Hepatocyte (in vitro differentiated cells): ENCODE measurements at regions not wholly inside any gene's neighbourhood (a gene's known extent, or its start where the extent isn't known, plus 50 kb on each side); places are given as distances from the start of the nearest gene placed in this dataset.

Experiments
- DNase-seq: peaks from one replicate; pipeline ENCODE4 v3.0.0-alpha.2; 2016; ENCODE audit warnings: low spot score
- H2AFZ ChIP-seq: fragments of 200-600 bp; sonication (generic); 2 replicates; pipeline ENCODE4 v1.6.0; 2016; ENCODE audit warnings: antibody characterized with exemption, mild to moderate bottlenecking
- H3K27ac ChIP-seq: fragments of 200-600 bp; sonication (generic); 2 replicates; pipeline ENCODE4 v1.5.1; 2016; ENCODE audit warnings: mild to moderate bottlenecking
- H3K27me3 ChIP-seq: fragments of 200-600 bp; sonication (generic); 2 replicates; pipeline ENCODE4 v1.6.1; 2016
- H3K36me3 ChIP-seq: fragments of 200-600 bp; sonication (generic); replicated peaks from 2 replicates; pipeline ENCODE4 v1.5.1; 2016; ENCODE audit warnings: low read depth; ENCODE audit not compliant: insufficient read depth
- H3K4me1 ChIP-seq: fragments of 200-600 bp; sonication (generic); 2 replicates; pipeline ENCODE4 v1.5.1; 2016; ENCODE audit warnings: mild to moderate bottlenecking, moderate library complexity; ENCODE audit not compliant: insufficient read depth
- H3K4me2 ChIP-seq: fragments of 200-600 bp; sonication (generic); 2 replicates; pipeline ENCODE4 v1.6.0; 2016
- H3K4me3 ChIP-seq: fragments of 200-600 bp; sonication (generic); 2 replicates; pipeline ENCODE4 v1.5.1; 2016; ENCODE audit warnings: mild to moderate bottlenecking
- H3K79me2 ChIP-seq: fragments of 200-600 bp; sonication (generic); 2 replicates; pipeline ENCODE4 v1.6.0; 2017; ENCODE audit warnings: mild to moderate bottlenecking
- H3K9me2 ChIP-seq: fragments of 200-600 bp; sonication (generic); replicated peaks from 2 replicates; pipeline ENCODE4 v1.6.0; 2017; ENCODE audit warnings: mild to moderate bottlenecking; ENCODE audit not compliant: insufficient read depth
- H3K9me3 ChIP-seq: fragments of 200-600 bp; sonication (generic); 2 replicates; pipeline ENCODE4 v1.5.1; 2016; ENCODE audit warnings: low read depth, mild to moderate bottlenecking
- H4K20me1 ChIP-seq: fragments of 200-600 bp; sonication (generic); 2 replicates; pipeline ENCODE4 v1.6.0; 2016; ENCODE audit warnings: mild to moderate bottlenecking; ENCODE audit not compliant: insufficient read depth, poor library complexity, severe bottlenecking
- EZH2 ChIP-seq: fragments of 200-600 bp; sonication (generic); IDR thresholded peaks from 2 replicates; pipeline ENCODE4 v1.6.1; 2016; ENCODE audit warnings: antibody characterized with exemption, mild to moderate bottlenecking, borderline replicate concordance
- EZH2phosphoT487 ChIP-seq: fragments of 200-600 bp; sonication (generic); IDR thresholded peaks from one replicate; pipeline ENCODE4 v1.6.1; 2018; ENCODE audit warnings: antibody characterized with exemption, mild to moderate bottlenecking, low read depth, moderate library complexity; ENCODE audit not compliant: unreplicated experiment, severe bottlenecking
- WGBS: methylation state at CpG from one replicate; pipeline ENCODE4 v1.1.6; 2016; ENCODE audit warnings: low lambda C conversion rate; ENCODE audit errors: missing lambda C conversion rate; 5-methylcytosine and 5-hydroxymethylcytosine counted together
- TF ChIP-seq, protein P1 (sequence below): fragments of 200-600 bp; sonication (generic); IDR thresholded peaks from 2 replicates; pipeline ENCODE4 v1.5.1; 2016; ENCODE audit warnings: antibody characterized with exemption, mild to moderate bottlenecking; ENCODE audit not compliant: poor library complexity

- Histone ChIP-seq H2AFZ (no peak overlapping the region), H3K27me3 (no peaks in the 10 kb centered on the region), H3K27ac (no peak overlapping the region), H3K9me3 (no peaks in the 10 kb centered on the region), H3K4me1 (no peaks in the 10 kb centered on the region), H4K20me1 (no peaks in the 10 kb centered on the region), H3K9me2 (no peaks in the 10 kb centered on the region), H3K4me3 (no peak overlapping the region), H3K79me2 (no peaks in the 10 kb centered on the region), H3K4me2 (no peak overlapping the region), H3K36me3 (no peaks in the 10 kb centered on the region)
- no peak for TF ChIP-seq EZH2
- TF ChIP-seq, protein P1, sequence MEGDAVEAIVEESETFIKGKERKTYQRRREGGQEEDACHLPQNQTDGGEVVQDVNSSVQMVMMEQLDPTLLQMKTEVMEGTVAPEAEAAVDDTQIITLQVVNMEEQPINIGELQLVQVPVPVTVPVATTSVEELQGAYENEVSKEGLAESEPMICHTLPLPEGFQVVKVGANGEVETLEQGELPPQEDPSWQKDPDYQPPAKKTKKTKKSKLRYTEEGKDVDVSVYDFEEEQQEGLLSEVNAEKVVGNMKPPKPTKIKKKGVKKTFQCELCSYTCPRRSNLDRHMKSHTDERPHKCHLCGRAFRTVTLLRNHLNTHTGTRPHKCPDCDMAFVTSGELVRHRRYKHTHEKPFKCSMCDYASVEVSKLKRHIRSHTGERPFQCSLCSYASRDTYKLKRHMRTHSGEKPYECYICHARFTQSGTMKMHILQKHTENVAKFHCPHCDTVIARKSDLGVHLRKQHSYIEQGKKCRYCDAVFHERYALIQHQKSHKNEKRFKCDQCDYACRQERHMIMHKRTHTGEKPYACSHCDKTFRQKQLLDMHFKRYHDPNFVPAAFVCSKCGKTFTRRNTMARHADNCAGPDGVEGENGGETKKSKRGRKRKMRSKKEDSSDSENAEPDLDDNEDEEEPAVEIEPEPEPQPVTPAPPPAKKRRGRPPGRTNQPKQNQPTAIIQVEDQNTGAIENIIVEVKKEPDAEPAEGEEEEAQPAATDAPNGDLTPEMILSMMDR = no peak
- TF ChIP-seq EZH2phosphoT487 = no peak
- 30% methylated on average over 3 of the region's 3 CpGs for WGBS
- no peak for DNase-seq
Measured at GRCh38 chr11:41848349-41848748, 388.9 kb upstream of the LRRC4C start.

- H2AFZ ChIP-seq = no peak overlapping the region
- H3K36me3 ChIP-seq = no peaks in the 10 kb centered on the region
- TF ChIP-seq EZH2phosphoT487 = no peak
- TF ChIP-seq EZH2 = no peak
- TF ChIP-seq, protein P1 = no peak
- H3K27me3 ChIP-seq = no peaks in the 10 kb centered on the region
- H3K4me2 ChIP-seq = no peak overlapping the region
- no peaks in the 10 kb centered on the region for H3K9me3 ChIP-seq
- no peak overlapping the region for H3K4me3 ChIP-seq
- no peaks in the 10 kb centered on the region for H3K9me2 ChIP-seq
- H3K4me1 ChIP-seq = no peaks in the 10 kb centered on the region
- no peak for DNase-seq
- H4K20me1 ChIP-seq = no peaks in the 10 kb centered on the region
- H3K27ac ChIP-seq = no peak overlapping the region
- WGBS = 94% methylated on average over 1 of the region's 1 CpG
- no peaks in the 10 kb centered on the region for H3K79me2 ChIP-seq
Measured at GRCh38 chr11:41849250-41849649, 389.8 kb upstream of the LRRC4C start.

DNA sequence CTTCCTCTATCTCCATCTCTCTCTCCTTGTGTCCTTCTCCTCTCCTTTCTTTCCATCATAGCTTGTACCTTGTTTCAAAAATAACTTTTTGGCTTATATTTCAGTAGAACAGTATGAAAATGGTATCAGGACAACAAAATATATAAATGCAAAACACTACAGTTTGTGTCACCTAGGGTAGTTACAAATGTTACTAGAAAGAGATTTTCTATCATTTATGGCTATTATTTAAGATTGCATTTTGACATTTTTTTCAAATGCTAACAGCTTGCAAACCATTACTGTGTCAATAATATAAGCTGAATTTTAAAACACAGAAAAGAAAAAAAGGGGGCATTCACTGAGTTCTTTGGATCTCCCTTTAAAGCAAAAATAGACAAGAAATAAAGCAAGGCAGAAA is 392.3 kb upstream of the LRRC4C start:
- Histone ChIP-seq H3K9me2 (no peaks in the 10 kb centered on the region), H3K36me3 (no peaks in the 10 kb centered on the region), H4K20me1 (no peaks in the 10 kb centered on the region), H3K9me3 (no peaks in the 10 kb centered on the region), H2AFZ (no peak overlapping the region), H3K4me3 (no peak overlapping the region), H3K79me2 (no peaks in the 10 kb centered on the region), H3K27me3 (no peaks in the 10 kb centered on the region), H3K27ac (no peak overlapping the region), H3K4me2 (no peak overlapping the region), H3K4me1 (no peaks in the 10 kb centered on the region)
- TF ChIP-seq, protein P1 = no peak
- TF ChIP-seq EZH2phosphoT487 (no peak), EZH2 (no peak)
- DNase-seq = no peak

GRCh38 chr11:41861838-41862237 is 402.4 kb upstream of the LRRC4C start:
- Histone ChIP-seq H3K9me2 (no peaks in the 10 kb centered on the region), H3K4me2 (no peak overlapping the region), H3K27ac (no peak overlapping the region), H3K79me2 (no peaks in the 10 kb centered on the region), H3K4me1 (no peaks in the 10 kb centered on the region), H2AFZ (no peak overlapping the region), H3K9me3 (no peaks in the 10 kb centered on the region), H3K27me3 (no peaks in the 10 kb centered on the region), H3K4me3 (no peak overlapping the region), H3K36me3 (no peaks in the 10 kb centered on the region), H4K20me1 (no peaks in the 10 kb centered on the region)
- TF ChIP-seq, protein P1 = no peak
- TF ChIP-seq EZH2 = no peak
- no peak for TF ChIP-seq EZH2phosphoT487
- no peak for DNase-seq
- WGBS = 97% methylated on average over 1 of the region's 1 CpG
